ENCODE measurements at regions not wholly inside any gene's neighbourhood (a gene's known extent, or its start where the extent isn't known, plus 50 kb on each side); places are given as distances from the start of the nearest gene placed in this dataset.

DNA sequence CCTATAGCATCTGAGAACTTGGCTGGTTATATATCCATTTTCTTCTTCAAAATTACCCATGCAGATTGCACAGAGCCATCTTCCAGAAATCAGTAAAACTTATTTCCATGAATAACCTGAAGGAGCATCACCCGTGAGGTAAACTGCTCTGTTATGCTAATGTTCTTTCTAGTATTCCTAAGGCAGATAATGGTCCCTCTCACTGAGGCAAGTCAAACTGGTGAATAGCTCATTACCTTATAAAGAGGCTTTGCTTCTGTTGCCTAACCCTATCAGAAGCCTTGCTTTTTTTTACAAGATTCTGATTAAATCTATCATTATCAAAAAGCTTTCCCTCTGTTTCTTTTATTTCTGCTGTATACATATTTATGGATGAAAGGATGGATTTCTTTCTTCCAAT, 307.6 kb upstream of the FLRT2 start:
- Histone ChIP-seq H3K4me1 (ENCODE audit: control insufficient read depth, insufficient read depth, low read length) (no peaks in the 10 kb centered on the region), H3K4me3 (ENCODE audit: low read depth in 2 of 2, low read length in 2 of 2) (no peak overlapping the region), H3K27ac (ENCODE audit: low read length) (no peak overlapping the region), H3K9me3 (ENCODE audit: control insufficient read depth, insufficient read depth, low read depth, low read length) (no peaks in the 10 kb centered on the region), H3K36me3 (ENCODE audit: control insufficient read depth, insufficient read depth, low read length) (no peaks in the 10 kb centered on the region), H3K27me3 (ENCODE audit: control insufficient read depth, insufficient read depth, low read length) (no peaks in the 10 kb centered on the region)
- in situ Hi-C loops (cut with HindIII; ENCODE audit: low pct_unique_long_range_greater_than_20kb, low sequenced_read_pairs): no loop called here
- ChIA-PET POLR2A (no interaction called here), CTCF (no interaction called here)
- DNase-seq (ENCODE audit: low read depth, low spot score) (no peak), ATAC-seq (no peak)
- BruUV-seq (replicated peaks): no TSS peak
- TF ChIP-seq, protein P1, sequence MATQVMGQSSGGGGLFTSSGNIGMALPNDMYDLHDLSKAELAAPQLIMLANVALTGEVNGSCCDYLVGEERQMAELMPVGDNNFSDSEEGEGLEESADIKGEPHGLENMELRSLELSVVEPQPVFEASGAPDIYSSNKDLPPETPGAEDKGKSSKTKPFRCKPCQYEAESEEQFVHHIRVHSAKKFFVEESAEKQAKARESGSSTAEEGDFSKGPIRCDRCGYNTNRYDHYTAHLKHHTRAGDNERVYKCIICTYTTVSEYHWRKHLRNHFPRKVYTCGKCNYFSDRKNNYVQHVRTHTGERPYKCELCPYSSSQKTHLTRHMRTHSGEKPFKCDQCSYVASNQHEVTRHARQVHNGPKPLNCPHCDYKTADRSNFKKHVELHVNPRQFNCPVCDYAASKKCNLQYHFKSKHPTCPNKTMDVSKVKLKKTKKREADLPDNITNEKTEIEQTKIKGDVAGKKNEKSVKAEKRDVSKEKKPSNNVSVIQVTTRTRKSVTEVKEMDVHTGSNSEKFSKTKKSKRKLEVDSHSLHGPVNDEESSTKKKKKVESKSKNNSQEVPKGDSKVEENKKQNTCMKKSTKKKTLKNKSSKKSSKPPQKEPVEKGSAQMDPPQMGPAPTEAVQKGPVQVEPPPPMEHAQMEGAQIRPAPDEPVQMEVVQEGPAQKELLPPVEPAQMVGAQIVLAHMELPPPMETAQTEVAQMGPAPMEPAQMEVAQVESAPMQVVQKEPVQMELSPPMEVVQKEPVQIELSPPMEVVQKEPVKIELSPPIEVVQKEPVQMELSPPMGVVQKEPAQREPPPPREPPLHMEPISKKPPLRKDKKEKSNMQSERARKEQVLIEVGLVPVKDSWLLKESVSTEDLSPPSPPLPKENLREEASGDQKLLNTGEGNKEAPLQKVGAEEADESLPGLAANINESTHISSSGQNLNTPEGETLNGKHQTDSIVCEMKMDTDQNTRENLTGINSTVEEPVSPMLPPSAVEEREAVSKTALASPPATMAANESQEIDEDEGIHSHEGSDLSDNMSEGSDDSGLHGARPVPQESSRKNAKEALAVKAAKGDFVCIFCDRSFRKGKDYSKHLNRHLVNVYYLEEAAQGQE (IDR thresholded peaks at IDR 0.05; ENCODE audit: insufficient read depth in 1 of 2, low read depth in 2 of 2, low read length in 1 of 2): no peak
- TF ChIP-seq TCF7L2 (IDR thresholded peaks at IDR 0.05; ENCODE audit: low read depth, low read length): no peak
- no peak for TF ChIP-seq POLR2AphosphoS5 (IDR thresholded peaks at IDR 0.05; ENCODE audit: low read depth, low read length)
- no peak for TF ChIP-seq SIN3A (IDR thresholded peaks at IDR 0.05; ENCODE audit: borderline replicate concordance, insufficient read depth, low read depth, low read length)
- TF ChIP-seq, protein P2, sequence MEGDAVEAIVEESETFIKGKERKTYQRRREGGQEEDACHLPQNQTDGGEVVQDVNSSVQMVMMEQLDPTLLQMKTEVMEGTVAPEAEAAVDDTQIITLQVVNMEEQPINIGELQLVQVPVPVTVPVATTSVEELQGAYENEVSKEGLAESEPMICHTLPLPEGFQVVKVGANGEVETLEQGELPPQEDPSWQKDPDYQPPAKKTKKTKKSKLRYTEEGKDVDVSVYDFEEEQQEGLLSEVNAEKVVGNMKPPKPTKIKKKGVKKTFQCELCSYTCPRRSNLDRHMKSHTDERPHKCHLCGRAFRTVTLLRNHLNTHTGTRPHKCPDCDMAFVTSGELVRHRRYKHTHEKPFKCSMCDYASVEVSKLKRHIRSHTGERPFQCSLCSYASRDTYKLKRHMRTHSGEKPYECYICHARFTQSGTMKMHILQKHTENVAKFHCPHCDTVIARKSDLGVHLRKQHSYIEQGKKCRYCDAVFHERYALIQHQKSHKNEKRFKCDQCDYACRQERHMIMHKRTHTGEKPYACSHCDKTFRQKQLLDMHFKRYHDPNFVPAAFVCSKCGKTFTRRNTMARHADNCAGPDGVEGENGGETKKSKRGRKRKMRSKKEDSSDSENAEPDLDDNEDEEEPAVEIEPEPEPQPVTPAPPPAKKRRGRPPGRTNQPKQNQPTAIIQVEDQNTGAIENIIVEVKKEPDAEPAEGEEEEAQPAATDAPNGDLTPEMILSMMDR (IDR thresholded peaks at IDR 0.05): no peak
- intact Hi-C loops (cut with micrococcal nuclease; ENCODE audit: unreplicated experiment): no loop called here

DNA sequence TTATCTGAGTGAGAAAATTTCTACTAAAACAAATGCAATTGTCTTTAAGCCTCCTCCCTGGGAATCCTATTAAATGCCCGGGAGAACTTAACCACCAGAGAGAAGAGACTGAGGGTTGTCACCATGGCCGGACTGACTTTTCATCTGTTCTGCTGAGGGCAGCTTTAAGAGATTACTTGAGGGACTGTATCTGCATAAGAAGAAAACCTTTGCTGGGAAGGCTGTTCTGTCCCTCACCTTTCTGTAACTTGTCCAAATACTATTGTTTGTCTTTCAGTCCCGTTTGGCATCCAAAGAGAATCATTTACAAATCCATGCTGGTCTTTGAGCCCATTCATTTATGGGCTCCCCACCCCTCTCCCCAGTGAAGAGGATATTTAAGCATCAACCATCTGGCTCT, 306.3 kb upstream of the FLRT2 start:
- CTCF ChIA-PET: no interaction called here
- in situ Hi-C loops (cut with HindIII; ENCODE audit: low pct_unique_long_range_greater_than_20kb, low sequenced_read_pairs): no loop called here
- ATAC-seq: no peak

More for the DNA sequence above, 306.3 kb upstream of the FLRT2 start:
- TF ChIP-seq, protein P1 (IDR thresholded peaks at IDR 0.05; ENCODE audit: insufficient read depth in 1 of 2, low read depth in 2 of 2, low read length in 1 of 2): no peak
- TF ChIP-seq SIN3A (IDR thresholded peaks at IDR 0.05; ENCODE audit: borderline replicate concordance, insufficient read depth, low read depth, low read length): no peak
- TF ChIP-seq, protein P2 (IDR thresholded peaks at IDR 0.05): no peak
- TF ChIP-seq TCF7L2 (IDR thresholded peaks at IDR 0.05; ENCODE audit: low read depth, low read length): no peak
- no peak for TF ChIP-seq POLR2AphosphoS5 (IDR thresholded peaks at IDR 0.05; ENCODE audit: low read depth, low read length)
- Histone ChIP-seq H3K4me1 (ENCODE audit: control insufficient read depth, insufficient read depth, low read length) (no peaks in the 10 kb centered on the region), H3K9me3 (ENCODE audit: control insufficient read depth, insufficient read depth, low read depth, low read length) (no peaks in the 10 kb centered on the region), H3K27ac (ENCODE audit: low read length) (no peak overlapping the region), H3K27me3 (ENCODE audit: control insufficient read depth, insufficient read depth, low read length) (no peaks in the 10 kb centered on the region), H3K4me3 (ENCODE audit: low read depth in 2 of 2, low read length in 2 of 2) (no peak overlapping the region), H3K36me3 (ENCODE audit: control insufficient read depth, insufficient read depth, low read length) (no peaks in the 10 kb centered on the region)
- no peak for DNase-seq (ENCODE audit: low read depth, low spot score)
- no TSS peak for BruUV-seq (replicated peaks)
- POLR2A ChIA-PET: no interaction called here
- intact Hi-C loops (cut with micrococcal nuclease; ENCODE audit: unreplicated experiment): no loop called here
